ENCODE measurements at regions not wholly inside any gene's neighbourhood (a gene's known extent, or its start where the extent isn't known, plus 50 kb on each side); places are given as distances from the start of the nearest gene placed in this dataset.

DNA sequence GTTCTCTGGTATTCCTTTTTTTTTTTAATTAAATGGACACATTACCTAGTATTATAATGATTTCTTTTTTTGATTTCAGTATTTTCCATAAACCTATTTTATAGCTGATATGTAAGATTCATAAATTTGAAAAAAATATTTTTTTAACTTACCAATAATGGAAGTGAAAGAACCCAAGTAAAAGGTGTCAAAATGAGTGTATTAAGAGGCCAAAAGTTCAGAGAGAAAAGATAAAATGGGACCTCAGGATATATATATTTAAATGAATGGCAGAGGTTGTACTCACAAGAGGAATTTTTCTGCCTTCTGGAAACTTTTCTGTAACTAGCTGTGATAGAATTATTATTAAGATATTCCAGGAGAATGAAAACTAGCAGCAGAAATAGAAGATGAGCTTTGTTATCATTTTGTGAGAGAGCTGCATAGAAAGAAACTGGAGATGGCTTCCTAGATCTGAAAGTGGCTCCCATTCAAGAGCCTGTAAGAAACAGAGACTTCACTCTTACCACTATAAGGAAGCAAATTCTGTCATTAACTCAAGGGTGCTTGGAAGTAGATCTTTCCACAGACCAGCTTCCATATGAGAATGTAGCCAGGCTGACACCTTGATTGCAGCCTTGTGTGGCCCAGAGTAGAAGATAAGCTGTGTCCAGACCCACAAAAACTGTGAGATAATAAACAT, 91.7 kb downstream of the MRPS30 start:
- H3K27ac Mint-ChIP-seq: no peak overlapping the region
- Histone ChIP-seq H3K27me3 (no peaks in the 10 kb centered on the region), H4K20me1 (ENCODE audit: low read depth) (no peaks in the 10 kb centered on the region), H3F3A (ENCODE audit: low read depth) (no peaks in the 10 kb centered on the region), H3K36me3 (no peaks in the 10 kb centered on the region), H3K79me2 (ENCODE audit: low read depth) (no peaks in the 10 kb centered on the region), H3K4me1 (no peaks in the 10 kb centered on the region), H2AFZ (replicated peaks) (no peak overlapping the region), H3K27ac (no peak overlapping the region), H3K9ac (no peak overlapping the region), H3K4me3 (no peak overlapping the region), H3K4me2 (no peak overlapping the region), H3K9me3 (ENCODE audit: low read depth) (no peaks in the 10 kb centered on the region)
- no peaks in the 10 kb centered on the region for H3K9me3 Mint-ChIP-seq
- no peak overlapping the region for H3K4me3 Mint-ChIP-seq
- H3K4me1 Mint-ChIP-seq: no peaks in the 10 kb centered on the region
- TF ChIP-seq EZH2phosphoT487 (IDR thresholded peaks at IDR 0.05) (no peak), CTCF (IDR thresholded peaks at IDR 0.05) (no peak), EZH2 (IDR thresholded peaks at IDR 0.05) (no peak)
- H3K27me3 Mint-ChIP-seq (ENCODE audit: insufficient read depth, low read depth): peaks cover 2% of the 10 kb centered on the region
- H3K36me3 Mint-ChIP-seq: no peaks in the 10 kb centered on the region
- DNase-seq (ENCODE audit: low spot score): no peak

- TF ChIP-seq CTCF (IDR thresholded peaks at IDR 0.05): no peak
- TF ChIP-seq EZH2phosphoT487 (IDR thresholded peaks at IDR 0.05): no peak
- no peak for TF ChIP-seq EZH2 (IDR thresholded peaks at IDR 0.05)
- no peaks in the 10 kb centered on the region for H3K36me3 Mint-ChIP-seq
- no peak for DNase-seq (ENCODE audit: low spot score)
- Histone ChIP-seq H3K79me2 (ENCODE audit: low read depth) (no peaks in the 10 kb centered on the region), H3K9me3 (ENCODE audit: low read depth) (no peaks in the 10 kb centered on the region), H3K4me3 (no peak overlapping the region), H4K20me1 (ENCODE audit: low read depth) (no peaks in the 10 kb centered on the region), H3K27me3 (no peaks in the 10 kb centered on the region), H3K27ac (no peak overlapping the region), H3K36me3 (no peaks in the 10 kb centered on the region), H3K9ac (no peak overlapping the region), H3K4me2 (no peak overlapping the region), H2AFZ (replicated peaks) (no peak overlapping the region), H3K4me1 (no peaks in the 10 kb centered on the region), H3F3A (ENCODE audit: low read depth) (no peaks in the 10 kb centered on the region)
- H3K9me3 Mint-ChIP-seq: no peaks in the 10 kb centered on the region
- H3K27ac Mint-ChIP-seq: no peak overlapping the region
- H3K27me3 Mint-ChIP-seq (ENCODE audit: insufficient read depth, low read depth): no peaks in the 10 kb centered on the region
- no peak overlapping the region for H3K4me3 Mint-ChIP-seq
- peaks cover 4% of the 10 kb centered on the region for H3K4me1 Mint-ChIP-seq
Observed at GRCh38 chr5:44907396-44907795, 98.6 kb downstream of the MRPS30 start.

DNA sequence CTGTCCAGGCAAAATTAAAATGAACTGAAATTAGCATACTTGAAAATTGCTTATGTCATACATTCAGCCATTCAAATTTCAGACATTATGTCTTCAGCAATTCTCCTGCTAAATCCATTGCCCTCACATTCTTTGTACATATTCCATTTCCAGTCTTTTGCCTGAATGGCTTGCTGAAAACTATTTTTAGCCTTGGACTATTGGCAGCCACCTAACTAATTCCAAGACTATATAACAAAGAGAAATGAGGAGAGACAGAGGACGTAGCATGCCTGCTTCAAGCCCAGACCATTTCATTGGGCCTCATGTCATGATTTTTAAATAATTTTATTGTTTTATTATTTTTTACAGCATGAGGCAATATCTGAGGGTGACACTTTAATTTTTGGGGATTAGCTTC, 100.3 kb downstream of the MRPS30 start:
- H3K9me3 ChIP-seq (ENCODE audit: low read depth): no peaks in the 10 kb centered on the region
- DNase-seq (ENCODE audit: low spot score): no peak
- Mint-ChIP-seq H3K4me3 (no peak overlapping the region), H3K36me3 (no peaks in the 10 kb centered on the region), H3K9me3 (no peaks in the 10 kb centered on the region), H3K27me3 (ENCODE audit: insufficient read depth, low read depth) (no peaks in the 10 kb centered on the region), H3K4me1 (peaks cover 4% of the 10 kb centered on the region), H3K27ac (no peak overlapping the region)
- no peak overlapping the region for H3K27ac ChIP-seq
- no peak overlapping the region for H3K4me3 ChIP-seq
- TF ChIP-seq CTCF (IDR thresholded peaks at IDR 0.05): no peak
- no peak for TF ChIP-seq EZH2phosphoT487 (IDR thresholded peaks at IDR 0.05)
- TF ChIP-seq EZH2 (IDR thresholded peaks at IDR 0.05): no peak
- no peaks in the 10 kb centered on the region for H3K27me3 ChIP-seq
- H4K20me1 ChIP-seq (ENCODE audit: low read depth): no peaks in the 10 kb centered on the region
- no peak overlapping the region for H3K9ac ChIP-seq
- H3K4me2 ChIP-seq: no peak overlapping the region
- H3K79me2 ChIP-seq (ENCODE audit: low read depth): no peaks in the 10 kb centered on the region
- no peaks in the 10 kb centered on the region for H3F3A ChIP-seq (ENCODE audit: low read depth)
- no peaks in the 10 kb centered on the region for H3K36me3 ChIP-seq
- H3K4me1 ChIP-seq: no peaks in the 10 kb centered on the region
- no peak overlapping the region for H2AFZ ChIP-seq (replicated peaks)

Data from neural progenitor cell (in vitro differentiated cells).